ENCODE measurements at regions not wholly inside any gene's neighbourhood (a gene's known extent, or its start where the extent isn't known, plus 50 kb on each side); places are given as distances from the start of the nearest gene placed in this dataset.

DNA sequence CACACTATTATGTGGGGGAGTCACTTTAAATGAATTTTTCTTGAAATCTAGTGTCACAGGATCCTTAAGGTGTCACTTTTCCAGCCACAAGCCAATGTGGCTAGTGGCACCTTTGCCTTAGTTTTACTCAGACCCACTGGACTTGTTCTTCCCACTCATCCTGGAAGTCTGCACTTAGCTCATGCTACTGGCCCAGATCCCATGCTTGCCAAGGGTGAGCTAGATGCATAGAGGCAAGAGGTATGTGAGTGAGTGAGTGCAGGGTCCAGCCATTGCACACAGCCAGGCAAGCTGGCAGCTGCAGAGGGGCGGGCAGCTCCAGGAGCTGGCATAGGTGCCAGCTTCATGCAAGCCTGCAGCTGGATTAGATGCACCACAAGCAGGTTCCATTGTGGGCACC is 81.0 kb downstream of the CGGBP1 start:
- H3K14ac ChIP-seq (ENCODE audit: insufficient read depth, low read length), result no peak overlapping the region
- no peak overlapping the region for H3K4ac ChIP-seq (ENCODE audit: low read depth, low read length)
- no peak overlapping the region for H2BK20ac ChIP-seq (ENCODE audit: low read depth, low read length, poor library complexity, severe bottlenecking)
- H2BK15ac ChIP-seq (ENCODE audit: low read depth, low read length), result no peak overlapping the region
- H4K91ac ChIP-seq (ENCODE audit: insufficient read length, low read depth, low read length), result no peak overlapping the region
- H3K27ac ChIP-seq (ENCODE audit: insufficient read length, low read depth, low read length), result no peak overlapping the region
- no peak overlapping the region for H3K9ac ChIP-seq (ENCODE audit: extremely low read depth, insufficient read length, low read length)
- H4K8ac ChIP-seq (replicated peaks; ENCODE audit: insufficient read length, low read depth, low read length), result no peak overlapping the region
- no peak overlapping the region for H2BK5ac ChIP-seq (ENCODE audit: insufficient read length, low read length)
- no peak overlapping the region for H3K4me2 ChIP-seq (ENCODE audit: insufficient read depth, insufficient read length, low read length)
- H3K18ac ChIP-seq (ENCODE audit: insufficient read length, low read depth, low read length), result no peak overlapping the region
- H3T11ph ChIP-seq (ENCODE audit: low read length), result no peak overlapping the region
- no peaks in the 10 kb centered on the region for H3K27me3 ChIP-seq (ENCODE audit: insufficient read depth, low read length)
- no peak overlapping the region for H3K27ac Mint-ChIP-seq
- H3K23ac ChIP-seq (ENCODE audit: insufficient read length, low read depth, low read length), result no peak overlapping the region
- no peak overlapping the region for H2BK12ac ChIP-seq (ENCODE audit: insufficient read length, low read depth, low read length)
- TF ChIP-seq, protein P1, sequence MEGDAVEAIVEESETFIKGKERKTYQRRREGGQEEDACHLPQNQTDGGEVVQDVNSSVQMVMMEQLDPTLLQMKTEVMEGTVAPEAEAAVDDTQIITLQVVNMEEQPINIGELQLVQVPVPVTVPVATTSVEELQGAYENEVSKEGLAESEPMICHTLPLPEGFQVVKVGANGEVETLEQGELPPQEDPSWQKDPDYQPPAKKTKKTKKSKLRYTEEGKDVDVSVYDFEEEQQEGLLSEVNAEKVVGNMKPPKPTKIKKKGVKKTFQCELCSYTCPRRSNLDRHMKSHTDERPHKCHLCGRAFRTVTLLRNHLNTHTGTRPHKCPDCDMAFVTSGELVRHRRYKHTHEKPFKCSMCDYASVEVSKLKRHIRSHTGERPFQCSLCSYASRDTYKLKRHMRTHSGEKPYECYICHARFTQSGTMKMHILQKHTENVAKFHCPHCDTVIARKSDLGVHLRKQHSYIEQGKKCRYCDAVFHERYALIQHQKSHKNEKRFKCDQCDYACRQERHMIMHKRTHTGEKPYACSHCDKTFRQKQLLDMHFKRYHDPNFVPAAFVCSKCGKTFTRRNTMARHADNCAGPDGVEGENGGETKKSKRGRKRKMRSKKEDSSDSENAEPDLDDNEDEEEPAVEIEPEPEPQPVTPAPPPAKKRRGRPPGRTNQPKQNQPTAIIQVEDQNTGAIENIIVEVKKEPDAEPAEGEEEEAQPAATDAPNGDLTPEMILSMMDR (conservative IDR thresholded peaks at IDR 0.05), result no peak
- WGBS (ENCODE audit: extremely low coverage, insufficient read length, low lambda C conversion rate), result no CpG with 5 or more reads among the region's 1 CpG
- no peaks in the 10 kb centered on the region for H3K79me2 ChIP-seq (ENCODE audit: insufficient read depth, low read length)
- H2AFZ ChIP-seq (ENCODE audit: low read length), result no peak overlapping the region
- H3K36me3 Mint-ChIP-seq (ENCODE audit: insufficient read depth in 1 of 3, low read depth in 3 of 3), result peaks cover 0 to 4% (median 2%) of the 10 kb centered on the region in 3 experiments; a peak in 5 of 7 replicates
- no peak overlapping the region for H2BK120ac ChIP-seq (ENCODE audit: low read depth, low read length, poor library complexity, severe bottlenecking)
- H3K4me3 Mint-ChIP-seq, result no peak overlapping the region
- no peaks in the 10 kb centered on the region for H3K23me2 ChIP-seq (ENCODE audit: insufficient read length, low read depth, low read length, poor library complexity, severe bottlenecking)
- H2AK5ac ChIP-seq (ENCODE audit: insufficient read length, low read length), result no peak overlapping the region
- H3K9me3 Mint-ChIP-seq, result peaks cover 20 to 23% of the 10 kb centered on the region in 2 experiments
- peaks cover 12% of the 10 kb centered on the region for H3K9me3 ChIP-seq (ENCODE audit: control insufficient read depth, low read depth, low read length)
- H3K56ac ChIP-seq (ENCODE audit: insufficient read length, low read depth, low read length), result no peak overlapping the region
- no peaks in the 10 kb centered on the region for H3K4me1 ChIP-seq (ENCODE audit: insufficient read depth, low read length)
- H4K20me1 ChIP-seq (ENCODE audit: control insufficient read depth, insufficient read depth, insufficient read length), result no peaks in the 10 kb centered on the region
- peaks cover 3 to 4% of the 10 kb centered on the region in 2 experiments; a peak in 2 of 4 replicates for H3K4me1 Mint-ChIP-seq
- no peak overlapping the region for H4K5ac ChIP-seq (ENCODE audit: insufficient read length, low read depth, low read length)
- no peak for DNase-seq
- no peaks in the 10 kb centered on the region for H3K79me1 ChIP-seq (ENCODE audit: insufficient read depth, low read depth, low read length, poor library complexity, severe bottlenecking)
- peaks cover 2% of the 10 kb centered on the region; the same call in 1 of the 2 replicates for H3K27me3 Mint-ChIP-seq (ENCODE audit: low read depth)

Measured in H9 (cell line).